GM18861 (cell line): ENCODE measurements at regions not wholly inside any gene's neighbourhood (a gene's known extent, or its start where the extent isn't known, plus 50 kb on each side); places are given as distances from the start of the nearest gene placed in this dataset.

ENCODE experiments used
- ATAC-seq: cut with Tn5 transposase; IDR thresholded peaks from one replicate; pipeline ENCODE4 v1.9.1; 2021; ENCODE audit not compliant: unreplicated experiment

DNA sequence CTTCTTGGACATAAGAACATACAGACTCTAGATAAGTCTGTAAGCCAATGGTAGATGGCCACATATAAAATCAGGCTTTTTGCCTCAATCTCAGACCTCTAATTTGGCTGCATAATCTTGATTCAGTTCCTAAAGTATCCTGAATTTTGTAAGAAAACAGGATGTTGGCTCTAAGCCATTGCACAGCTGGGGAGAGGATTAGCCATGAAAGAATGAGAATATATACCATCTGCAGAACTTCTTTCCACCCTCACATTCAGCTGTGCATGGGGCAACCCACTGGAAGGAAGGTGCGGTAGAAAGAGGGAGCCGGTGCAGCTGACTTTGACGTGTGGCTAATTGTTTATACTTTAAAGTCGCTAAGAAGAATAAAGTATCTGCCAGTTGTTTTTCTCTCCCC lies 1061.6 kb upstream of the FAM98A start:
- no peak for ATAC-seq

DNA sequence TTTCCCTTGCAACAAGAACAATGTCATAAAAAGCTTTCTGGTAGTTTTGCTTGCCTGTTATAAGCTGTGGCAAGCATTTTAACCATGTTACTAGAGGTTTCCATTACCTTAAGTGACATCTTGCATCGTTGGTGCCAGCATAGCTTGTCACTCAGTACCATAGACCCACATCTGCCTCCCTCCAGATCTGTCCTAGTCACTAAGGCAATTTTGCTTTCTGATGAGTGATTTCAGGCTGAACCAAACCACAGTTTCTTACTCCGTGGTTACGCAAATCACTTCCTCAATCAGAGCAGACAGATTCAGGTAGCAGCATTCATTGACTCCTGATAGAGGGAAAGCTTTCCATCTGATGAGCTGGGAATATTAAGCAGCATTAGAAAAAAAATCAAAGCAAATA lies 1057.5 kb upstream of the FAM98A start:
- ATAC-seq = peak; percentile 99

DNA sequence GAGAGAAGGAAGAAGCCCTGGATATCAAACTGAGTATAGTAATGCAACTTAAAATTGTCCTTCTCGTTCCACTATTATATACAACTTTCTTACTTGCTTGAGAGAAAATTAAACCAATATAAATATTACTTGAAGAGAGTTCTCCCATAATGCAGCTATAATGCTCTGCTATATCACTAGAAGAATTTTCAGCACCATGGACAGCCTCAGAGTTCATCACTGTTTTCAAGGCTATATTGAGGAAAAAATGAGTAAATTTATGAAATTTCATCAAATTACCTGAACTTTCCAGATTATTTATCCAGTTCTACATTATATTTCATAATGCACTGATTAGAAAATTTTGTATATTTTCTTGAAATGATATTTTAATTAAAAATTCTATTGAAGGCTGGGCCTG lies 1053.5 kb upstream of the FAM98A start:
- no peak for ATAC-seq

DNA sequence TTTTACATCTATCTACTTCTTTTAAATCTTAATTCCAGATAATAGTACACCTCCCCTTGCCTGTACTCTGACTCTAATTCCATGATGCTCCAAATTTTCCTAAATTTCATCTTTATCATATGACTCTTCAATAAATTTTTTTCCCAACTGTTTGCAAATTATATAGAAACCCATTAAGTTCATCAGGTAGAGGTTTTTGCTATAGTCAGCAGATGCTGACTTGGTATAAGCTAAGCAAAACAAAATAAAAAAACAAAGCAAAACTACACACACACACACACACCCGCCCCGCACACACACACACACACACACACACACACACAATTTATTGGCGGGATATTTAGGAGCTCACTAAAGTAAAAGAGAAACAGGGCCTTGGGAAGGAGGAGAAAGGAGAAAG lies 1047.8 kb upstream of the FAM98A start:
- ATAC-seq = no peak

DNA sequence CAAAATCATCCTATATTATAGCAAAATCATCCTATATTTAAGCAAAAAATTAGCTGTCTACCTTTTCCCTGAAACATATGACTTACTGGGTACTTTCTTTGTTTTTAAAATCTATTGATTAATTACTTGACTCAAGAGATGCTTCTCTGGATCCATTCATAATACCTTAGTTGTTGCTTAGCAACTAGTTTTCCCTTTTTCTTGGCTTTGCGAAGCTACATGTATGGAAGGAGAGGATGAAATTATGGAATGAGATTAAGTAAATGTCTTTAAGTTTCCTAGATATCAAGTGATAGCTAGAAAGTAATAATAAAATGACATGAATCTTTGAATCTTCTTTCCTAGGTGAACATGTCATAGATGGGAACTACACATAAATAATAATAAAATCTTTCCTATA lies 1033.2 kb upstream of the FAM98A start:
- no peak for ATAC-seq

DNA sequence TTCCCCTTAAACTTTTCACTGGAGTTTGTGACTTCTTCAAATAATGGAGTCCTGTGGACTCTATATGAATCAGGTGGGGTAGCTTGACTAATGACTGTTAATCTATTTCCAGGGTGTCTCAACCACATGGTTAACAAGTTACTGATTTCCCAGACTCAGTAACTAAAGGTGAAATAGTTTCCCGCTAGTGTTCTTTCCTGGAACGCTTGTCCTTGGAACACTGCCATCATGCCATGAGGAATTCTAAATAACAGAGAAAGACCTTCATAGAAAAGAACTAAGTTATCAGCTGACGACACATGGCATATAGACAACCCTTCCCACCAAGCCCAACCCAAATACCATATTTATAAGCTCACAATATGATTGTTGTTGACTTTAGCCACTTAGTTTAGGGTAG lies 1027.9 kb upstream of the FAM98A start:
- ATAC-seq = no peak

DNA sequence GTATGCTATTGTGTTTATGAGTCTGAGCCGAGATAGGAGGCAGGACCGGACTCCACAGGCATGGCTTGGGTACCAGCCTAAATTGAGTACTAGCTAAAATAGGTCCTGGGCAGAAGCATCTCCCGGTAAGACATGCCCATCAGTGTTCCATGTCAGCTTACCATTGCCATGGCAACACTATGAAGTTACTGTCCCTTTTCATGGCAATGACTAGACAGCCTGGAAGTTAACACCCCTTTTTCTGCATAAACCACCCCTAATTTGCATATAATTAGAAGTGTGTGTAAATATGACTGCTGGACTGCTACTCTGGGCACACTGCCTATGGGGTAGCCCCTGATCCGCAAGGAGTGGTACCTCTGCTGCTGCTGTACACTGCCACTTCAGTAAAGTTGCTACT lies 1005.1 kb upstream of the FAM98A start:
- no peak for ATAC-seq

DNA sequence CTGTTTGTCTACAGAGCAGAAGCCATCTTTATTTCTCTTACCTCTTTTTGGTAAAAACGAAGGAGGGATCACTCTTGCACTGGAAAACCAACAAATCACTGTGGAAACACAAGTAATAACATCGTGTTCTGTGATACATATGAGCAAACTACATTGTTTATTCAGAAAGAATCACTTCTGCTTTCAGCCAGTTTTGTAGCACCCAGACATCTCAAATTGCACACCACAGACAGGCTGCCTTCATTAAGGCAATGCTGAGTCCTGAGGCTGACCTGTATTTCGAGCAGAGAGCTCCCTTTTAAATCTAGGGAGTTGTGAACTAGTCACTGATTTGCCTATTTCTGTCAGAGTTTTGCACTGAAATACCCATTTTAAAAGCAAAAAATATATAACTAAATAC lies 1003.2 kb upstream of the FAM98A start:
- peak; percentile 79 for ATAC-seq

DNA sequence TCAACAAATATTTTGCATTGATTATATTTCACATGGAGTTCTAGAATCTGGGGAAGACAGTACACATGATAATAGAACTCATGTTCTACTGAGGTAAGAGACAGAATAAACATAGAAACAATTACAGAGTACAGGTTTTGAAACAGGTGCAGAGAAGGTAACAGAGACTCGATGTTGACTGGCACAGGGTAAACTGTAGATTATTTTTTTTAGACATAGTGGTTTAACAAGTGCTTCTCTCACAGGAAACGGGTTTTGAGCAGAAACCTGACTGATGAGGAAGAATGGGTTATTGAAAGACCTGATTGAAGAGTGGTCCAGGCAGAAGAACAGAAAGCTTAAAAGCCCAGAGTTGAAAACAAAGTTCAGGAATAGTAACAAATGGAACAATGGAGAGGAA lies 1002.5 kb upstream of the FAM98A start:
- peak; percentile 39 for ATAC-seq

DNA sequence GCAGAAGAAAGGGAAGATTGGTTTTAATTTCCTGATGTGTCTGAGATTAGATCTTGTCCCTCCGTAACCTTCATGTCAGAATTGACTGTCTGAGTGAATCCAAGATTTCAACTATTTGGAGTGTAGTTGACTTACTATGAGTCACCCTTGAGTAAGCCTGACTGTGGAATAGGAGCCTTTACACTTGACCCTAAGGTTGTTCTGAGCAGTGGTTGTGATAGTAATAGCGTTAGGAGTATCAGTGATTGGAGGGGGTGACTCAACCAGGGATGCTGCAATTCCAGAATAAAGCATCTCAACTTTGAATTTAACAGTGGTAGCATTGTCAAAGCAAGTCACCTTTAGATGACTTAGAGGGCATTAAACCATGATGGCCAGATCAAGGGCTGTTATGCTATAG lies 979.5 kb upstream of the FAM98A start:
- ATAC-seq = no peak

DNA sequence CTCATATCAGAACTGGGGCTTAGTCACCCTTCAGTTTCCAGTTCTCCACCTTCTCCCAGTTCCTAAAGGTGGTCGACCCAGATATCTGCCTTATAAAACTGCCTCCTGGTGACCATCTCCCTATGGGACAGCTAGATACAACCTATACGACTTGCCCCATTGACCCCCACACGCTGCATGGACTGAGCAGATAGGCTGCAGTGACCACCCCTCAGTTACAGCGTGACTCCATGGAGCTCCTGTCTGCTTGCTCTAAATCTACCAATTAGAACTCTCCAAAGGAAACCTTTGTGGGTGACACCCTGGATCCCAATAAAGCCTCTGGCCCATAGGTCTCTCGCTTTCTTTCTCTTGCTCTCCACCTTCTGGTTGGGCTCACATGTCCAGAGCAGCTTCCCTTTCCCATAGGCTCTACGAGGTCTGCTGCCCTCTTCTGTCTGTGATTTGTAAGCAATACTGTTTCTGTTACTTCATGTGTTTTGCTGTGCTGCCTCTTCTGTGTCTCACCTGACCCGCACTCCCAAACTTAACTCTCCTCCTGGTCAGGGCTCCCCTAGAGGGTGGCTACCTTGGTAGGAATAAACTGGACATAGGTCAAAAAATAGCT lies 971.3 kb upstream of the FAM98A start:
- no peak for ATAC-seq

DNA sequence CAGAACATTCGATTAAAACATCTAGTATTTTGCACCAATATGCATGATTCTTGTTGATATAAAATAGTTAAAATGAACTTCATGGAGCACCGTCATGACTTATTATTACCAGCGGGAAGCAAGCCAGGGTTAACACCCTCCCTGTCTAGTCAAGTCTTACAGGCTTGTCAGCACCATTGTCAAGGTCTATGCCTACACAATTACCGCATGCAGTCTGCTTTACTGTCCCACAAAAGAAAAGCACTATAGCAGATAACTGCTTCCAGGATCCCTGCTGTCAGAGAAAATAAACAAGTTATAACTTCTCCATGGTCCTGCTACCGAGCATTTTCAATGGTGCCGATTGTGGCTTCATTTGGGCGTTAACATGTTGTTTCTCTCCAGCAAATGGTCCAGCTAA lies 968.0 kb upstream of the FAM98A start:
- no peak for ATAC-seq

DNA sequence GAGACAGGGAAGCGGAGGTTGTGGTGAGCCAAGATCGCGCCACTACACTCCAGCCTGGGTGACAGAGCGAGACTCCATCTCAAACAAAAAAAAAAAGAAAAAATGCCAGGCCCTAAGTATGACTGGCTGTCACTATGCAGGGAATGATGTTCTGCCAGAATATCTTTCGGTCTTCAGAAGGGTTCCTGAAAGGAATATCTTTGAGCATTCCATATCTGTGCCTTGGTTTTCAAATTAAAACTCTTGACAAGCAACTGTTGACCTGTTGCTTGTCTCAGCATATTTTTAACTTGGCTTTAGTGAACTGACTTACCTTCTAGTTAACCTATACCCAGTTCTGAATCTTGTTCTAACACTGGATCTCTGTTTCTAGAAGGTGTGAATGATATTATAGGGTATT lies 953.2 kb upstream of the FAM98A start:
- ATAC-seq = no peak

DNA sequence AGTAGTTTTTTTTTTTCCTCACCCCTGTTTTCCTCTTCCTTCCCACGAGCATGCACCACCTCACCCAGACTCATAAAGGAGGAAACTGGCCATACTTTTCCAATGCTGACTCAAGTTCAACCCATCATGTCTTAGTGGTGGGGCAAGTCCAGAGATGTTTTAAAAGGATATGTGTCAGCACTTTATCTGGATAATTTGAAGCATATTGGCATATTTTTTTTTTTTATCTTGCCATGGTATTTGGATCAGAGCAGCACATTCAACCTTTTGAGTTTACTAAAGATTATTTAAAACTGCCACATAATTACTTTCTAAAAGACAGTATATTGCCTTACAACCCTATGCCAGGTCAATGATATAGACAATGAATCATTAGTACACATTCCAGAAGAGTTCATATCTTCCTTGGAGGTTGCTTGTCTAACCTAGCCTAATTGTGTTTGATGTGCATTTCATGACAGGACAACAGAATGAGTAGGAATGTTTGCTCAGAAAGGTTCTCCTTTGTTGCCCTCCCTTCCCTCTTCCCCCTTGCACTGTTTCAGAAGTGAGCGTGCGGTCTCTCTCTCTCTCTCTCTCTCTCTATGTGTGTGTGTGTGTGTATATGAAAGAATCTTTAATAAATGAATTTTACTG lies 950.7 kb upstream of the FAM98A start:
- ATAC-seq = no peak

DNA sequence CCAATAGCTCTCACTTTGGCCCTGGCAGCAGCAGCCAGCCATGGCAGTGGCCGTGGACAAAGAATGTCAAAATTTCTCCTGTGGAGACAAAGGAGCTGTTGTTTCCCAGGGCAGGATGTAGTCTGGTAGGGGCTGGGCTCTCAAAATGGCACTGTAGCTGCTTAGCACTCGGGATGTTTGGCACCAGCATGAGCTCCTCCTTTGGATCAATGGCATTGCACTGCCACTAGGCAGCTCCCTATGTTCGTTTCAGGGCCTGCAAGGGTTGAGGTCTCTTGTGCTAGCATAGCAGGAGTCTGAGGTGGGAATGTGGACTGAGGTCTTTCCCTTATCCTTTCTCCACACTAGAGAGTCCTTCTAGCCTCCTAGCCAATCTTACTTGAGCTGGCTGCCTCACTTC lies 948.8 kb upstream of the FAM98A start:
- ATAC-seq = no peak

DNA sequence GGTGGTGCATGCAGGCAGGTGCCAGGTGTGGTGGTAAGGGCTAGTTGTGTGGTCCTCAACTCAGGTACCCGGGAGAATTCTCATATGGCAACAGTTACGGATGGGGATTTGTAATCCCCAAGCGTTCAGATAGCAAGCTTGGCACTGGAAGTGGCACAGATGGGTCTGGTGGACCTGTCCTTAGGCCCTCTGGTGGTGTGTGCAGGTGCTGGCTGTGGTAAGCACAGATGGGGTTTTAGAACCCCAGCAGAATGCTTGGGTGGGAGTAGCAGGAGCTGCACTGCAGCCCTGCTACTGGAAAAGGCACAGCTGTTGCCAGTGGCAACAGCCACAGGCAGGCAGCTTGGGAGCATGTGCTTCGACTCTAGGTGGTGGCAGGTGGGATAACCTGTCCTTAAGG lies 948.2 kb upstream of the FAM98A start:
- no peak for ATAC-seq

DNA sequence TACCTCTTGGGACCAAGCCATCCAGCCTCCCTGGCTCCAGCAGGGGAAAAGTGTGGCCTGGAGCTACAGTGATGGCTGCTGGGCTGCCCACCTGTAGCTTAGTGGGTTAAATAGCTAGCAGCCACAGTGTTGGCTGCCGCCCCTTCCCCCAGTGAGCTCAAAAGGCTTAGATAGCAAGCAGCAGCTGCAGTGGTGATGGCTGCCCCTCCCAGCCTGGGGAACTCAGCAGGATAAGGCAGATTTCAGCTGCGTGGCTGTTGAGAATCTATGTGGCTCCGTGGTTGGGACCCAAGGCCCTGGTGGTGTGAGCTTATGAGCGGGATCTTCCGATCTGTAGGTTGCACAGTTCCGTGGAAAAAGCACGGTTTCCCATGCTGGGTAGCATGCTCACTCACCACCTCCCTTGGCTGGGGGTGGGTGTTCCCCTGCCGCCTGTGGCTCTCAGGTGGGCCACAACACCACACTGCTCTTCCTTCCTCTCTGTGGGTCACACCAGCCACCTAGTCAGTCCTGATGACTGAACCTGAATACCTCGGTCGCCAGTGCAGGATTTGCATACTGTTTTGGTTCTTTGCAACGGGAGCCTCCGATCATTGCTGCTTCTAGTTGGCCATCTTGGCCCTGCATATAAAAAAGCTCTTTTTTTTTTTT lies 946.5 kb upstream of the FAM98A start:
- ATAC-seq = no peak

DNA sequence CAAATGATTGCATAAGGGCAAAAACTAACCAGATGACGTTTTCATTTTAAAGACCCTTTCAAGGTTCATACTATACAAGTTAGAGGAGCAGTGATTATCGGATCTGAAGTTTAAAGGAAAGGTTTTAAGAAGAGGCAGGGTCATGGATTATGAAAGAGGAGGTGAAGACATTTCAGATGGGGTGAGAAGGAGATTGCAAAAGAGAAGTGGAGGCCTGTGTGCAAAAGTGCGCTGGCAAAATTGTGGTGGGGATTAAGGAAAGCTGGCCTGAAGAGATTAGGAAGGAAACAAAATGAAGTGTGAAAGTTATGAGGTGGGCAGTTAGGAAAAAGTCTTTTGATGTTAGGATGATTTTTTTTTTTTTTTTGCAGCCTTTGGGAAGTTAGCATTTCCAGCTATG lies 935.7 kb upstream of the FAM98A start:
- no peak for ATAC-seq

DNA sequence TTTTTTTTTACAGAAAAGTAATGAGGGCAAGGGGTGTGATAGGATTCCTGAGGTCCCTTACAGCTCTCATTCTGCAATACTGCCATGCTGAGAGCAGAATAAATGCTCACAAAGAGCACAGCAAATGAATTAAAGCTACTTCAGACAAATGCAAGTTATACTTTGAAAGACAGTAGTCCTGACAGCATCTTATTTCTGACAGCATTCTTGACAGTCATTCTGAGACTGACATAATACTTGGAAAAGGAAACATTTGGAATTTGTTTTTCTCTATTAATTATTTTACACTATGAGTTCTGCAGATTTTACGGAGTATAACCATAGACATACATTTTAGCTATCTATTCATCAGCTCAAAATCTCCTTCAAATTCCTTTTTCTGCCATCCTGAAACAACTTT lies 935.2 kb upstream of the FAM98A start:
- ATAC-seq = no peak

DNA sequence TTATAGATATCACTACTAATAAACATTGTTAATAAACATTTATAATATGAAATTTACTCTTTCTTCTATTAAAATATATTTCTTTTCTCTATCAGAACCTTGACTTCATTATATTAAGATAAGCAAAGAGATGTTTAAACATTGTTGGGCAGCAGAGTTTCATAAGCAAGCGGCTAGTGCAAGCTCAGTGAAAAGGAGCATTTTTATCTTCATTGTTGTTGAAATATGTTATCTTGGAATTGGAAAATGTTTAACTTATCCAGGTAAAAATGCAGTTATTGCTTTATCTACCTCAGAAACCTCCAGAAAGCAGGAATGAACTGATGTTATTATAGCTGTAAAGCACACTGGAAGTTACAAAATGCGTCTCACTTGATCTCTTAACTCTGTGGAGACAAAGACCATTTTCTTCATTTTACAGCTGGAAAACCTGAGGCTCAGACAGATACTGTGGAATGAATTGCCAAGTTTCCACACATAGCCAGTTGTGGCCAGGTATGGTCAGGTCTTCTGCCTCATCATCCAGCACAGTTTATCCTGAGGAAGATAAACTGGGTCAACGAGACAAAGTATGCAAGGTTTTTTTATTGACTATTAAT lies 934.6 kb upstream of the FAM98A start:
- no peak for ATAC-seq

DNA sequence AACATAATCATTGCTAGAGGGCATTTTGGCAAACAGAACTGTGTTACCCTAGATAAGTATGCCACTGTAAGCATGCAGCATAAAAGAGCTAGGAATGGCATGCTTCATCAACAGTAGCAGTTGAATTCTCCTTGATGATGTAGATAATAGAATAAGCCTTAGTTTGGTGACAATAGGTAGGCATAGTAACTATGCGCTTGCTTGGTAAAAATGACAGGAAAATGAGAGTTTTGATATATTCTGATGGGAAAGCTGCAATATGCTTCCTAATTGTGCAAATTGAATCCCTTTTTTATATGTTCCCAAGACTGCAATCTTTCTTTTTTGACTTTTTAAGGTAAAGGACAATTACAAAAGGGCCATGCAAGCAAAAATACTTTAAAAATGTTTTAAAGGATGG lies 930.9 kb upstream of the FAM98A start:
- ATAC-seq = no peak

DNA sequence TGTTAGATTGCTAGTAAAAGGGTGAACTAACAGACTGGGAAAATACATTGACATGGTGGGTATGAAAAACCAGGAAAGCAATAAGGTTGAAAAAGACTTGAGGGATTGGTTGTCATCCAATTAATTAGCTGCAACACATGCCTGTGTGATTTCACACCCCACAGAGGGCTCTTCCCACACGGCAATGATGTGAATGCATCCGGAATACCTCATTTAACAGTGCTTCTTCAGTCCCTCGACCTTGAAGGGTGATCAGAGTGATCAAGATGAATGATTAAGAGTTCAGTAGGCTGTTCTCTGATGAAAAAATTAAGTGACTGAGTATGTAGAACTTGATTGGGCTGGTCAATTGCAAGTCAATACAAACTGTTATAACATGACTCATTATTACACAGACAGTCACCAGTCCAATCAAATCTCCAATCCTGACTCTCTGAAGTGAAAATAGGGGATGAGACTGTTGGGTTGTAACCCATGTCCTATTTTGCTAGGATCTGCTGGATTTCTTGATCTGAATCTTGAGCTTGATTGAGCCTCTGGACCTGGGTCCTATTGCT lies 924.9 kb upstream of the FAM98A start:
- ATAC-seq = no peak
